MCF 10A (cell line): ENCODE measurements at regions not wholly inside any gene's neighbourhood (a gene's known extent, or its start where the extent isn't known, plus 50 kb on each side); places are given as distances from the start of the nearest gene placed in this dataset.
A peak's percentile ranks its signal among the peaks of the same experiment; 100 is the strongest.
"Not testable (repeated sequence)": the region's sequence is repeated elsewhere in the genome, so short reads cannot be mapped to it uniquely, and the experiment has no call there.

Experiments used
- BruUV-seq: library from RNA; stranded (reverse); fragments of 400-500 nt; replicated peaks from 2 replicates; lab custom pipeline; 2021; lab: Mats Ljungman, UMichigan
- CTCF ChIA-PET: fragments of 300-600 bp; sonication (Branson Sonifier 250); formaldehyde crosslinking; extraction: SDS; loops from one replicate; lab custom pipeline; 2021; ENCODE audit warnings: antibody characterized with exemption, inconsistent platforms; lab: Yijun Ruan, JAX
- POLR2A ChIA-PET: fragments of 300-600, 350-650 bp; sonication (Branson Sonifier 250); formaldehyde crosslinking; extraction: SDS; loops from one replicate; lab custom pipeline; 2020; ENCODE audit warnings: antibody characterized with exemption, inconsistent platforms; lab: Yijun Ruan, JAX
- DNase-seq: peaks from one replicate; pipeline ENCODE4 v3.0.0-alpha.2; 2018; ENCODE audit not compliant: unreplicated experiment
- H3K27ac Mint-ChIP-seq: one replicate; pipeline ENCODE4 v1.8.0; 2022; ENCODE audit warnings: mild to moderate bottlenecking, low read depth, mixed read lengths; ENCODE audit not compliant: unreplicated experiment
- H3K27me3 Mint-ChIP-seq: one replicate; pipeline ENCODE4 v1.8.0; 2022; ENCODE audit warnings: mixed read lengths; ENCODE audit not compliant: insufficient read depth, unreplicated experiment
- H3K36me3 Mint-ChIP-seq: one replicate; pipeline ENCODE4 v1.8.0; 2022; ENCODE audit warnings: mild to moderate bottlenecking, moderate library complexity, mixed read lengths; ENCODE audit not compliant: insufficient read depth, unreplicated experiment
- H3K4me1 Mint-ChIP-seq: one replicate; pipeline ENCODE4 v1.8.0; 2022; ENCODE audit warnings: mixed read lengths; ENCODE audit not compliant: insufficient read depth, unreplicated experiment
- H3K4me3 Mint-ChIP-seq: one replicate; pipeline ENCODE4 v1.8.0; 2022; ENCODE audit warnings: mild to moderate bottlenecking, moderate library complexity, mixed read lengths; ENCODE audit not compliant: unreplicated experiment
- H3K9me3 Mint-ChIP-seq: one replicate; pipeline ENCODE4 v1.8.0; 2022; ENCODE audit warnings: mixed read lengths; ENCODE audit not compliant: unreplicated experiment
- CTCF ChIP-seq: fragments of 200-600 bp; IDR thresholded peaks from one replicate; pipeline ENCODE4 v1.8.0; 2022; ENCODE audit warnings: antibody characterized with exemption, mild to moderate bottlenecking; ENCODE audit not compliant: unreplicated experiment
- intact Hi-C: fragments of 100-400 bp; cut with micrococcal nuclease; formaldehyde crosslinking; loops from 2 replicates; pipeline ENCODE4 v1.14.1; 2022

GRCh38 chr4:77282305-77282704 lies 125.3 kb downstream of the CCNG2 start:
- CTCF ChIA-PET = interaction anchor here (0.7 to 1.4 kb wide), 4 partner anchors 25 to 84 kb away, joined by 3 to 8 read pairs (median 5); no protein-coding TSS in a partner anchor
- no peaks in the 10 kb centered on the region for H3K27me3 Mint-ChIP-seq
- H3K4me1 Mint-ChIP-seq = peaks cover 22% of the 10 kb centered on the region
- no peaks in the 10 kb centered on the region for H3K9me3 Mint-ChIP-seq
- no peak for DNase-seq
- intact Hi-C loops = no loop called here
- POLR2A ChIA-PET = no interaction called here
- no peak overlapping the region for H3K4me3 Mint-ChIP-seq
- TF ChIP-seq CTCF = no peak
- BruUV-seq = no TSS peak
- no peak overlapping the region for H3K27ac Mint-ChIP-seq
- H3K36me3 Mint-ChIP-seq = no peaks in the 10 kb centered on the region

GRCh38 chr4:77284036-77284435 lies 127.0 kb downstream of the CCNG2 start:
- H3K4me3 Mint-ChIP-seq = no peak overlapping the region
- peak; percentile 8 for DNase-seq
- ChIA-PET POLR2A (interaction anchor here (0.8 kb wide), 1 partner anchor 317 kb away, joined by 3 read pairs; no protein-coding TSS in a partner anchor), CTCF (interaction anchor here (1.4 kb wide), 1 partner anchor 69 kb away, joined by 3 read pairs; no protein-coding TSS in a partner anchor)
- no peaks in the 10 kb centered on the region for H3K36me3 Mint-ChIP-seq
- no peaks in the 10 kb centered on the region for H3K9me3 Mint-ChIP-seq
- BruUV-seq = no TSS peak
- no peak for TF ChIP-seq CTCF
- peaks cover 16% of the 10 kb centered on the region for H3K4me1 Mint-ChIP-seq
- H3K27ac Mint-ChIP-seq = no peak overlapping the region
- H3K27me3 Mint-ChIP-seq = no peaks in the 10 kb centered on the region
- intact Hi-C loops = no loop called here

- H3K9me3 Mint-ChIP-seq = no peaks in the 10 kb centered on the region
- no peak overlapping the region for H3K27ac Mint-ChIP-seq
- ChIA-PET POLR2A (interaction anchor here (1.0 kb wide), 1 partner anchor 21 kb away, joined by 3 read pairs; no protein-coding TSS in a partner anchor), CTCF (interaction anchor here (0.7 to 1.5 kb wide), 2 partner anchors 71 to 1054 kb away, joined by 3 to 4 read pairs; no protein-coding TSS in a partner anchor)
- H3K27me3 Mint-ChIP-seq = no peaks in the 10 kb centered on the region
- BruUV-seq = no TSS peak
- H3K4me1 Mint-ChIP-seq = peaks cover 8% of the 10 kb centered on the region
- no peak for TF ChIP-seq CTCF
- intact Hi-C loops = no loop called here
- peak; percentile 18 for DNase-seq
- peaks cover 4% of the 10 kb centered on the region for H3K36me3 Mint-ChIP-seq
- no peak overlapping the region for H3K4me3 Mint-ChIP-seq
Observed at GRCh38 chr4:77286906-77287305, 129.9 kb downstream of the CCNG2 start.

- ChIA-PET CTCF (interaction anchor here (0.6 to 1.9 kb wide), 8 partner anchors 12 to 324 kb away, joined by 3 to 8 read pairs (median 5); no protein-coding TSS in a partner anchor), POLR2A (interaction anchor here (0.5 to 0.7 kb wide), 2 partner anchors 1410 to 1620 kb away, joined by 3 to 5 read pairs; partner anchors contain the start of gene G3BP2)
- no peak overlapping the region for H3K4me3 Mint-ChIP-seq
- H3K36me3 Mint-ChIP-seq = peaks cover 4% of the 10 kb centered on the region
- H3K9me3 Mint-ChIP-seq = no peaks in the 10 kb centered on the region
- peaks cover 9% of the 10 kb centered on the region for H3K27me3 Mint-ChIP-seq
- no peak for TF ChIP-seq CTCF
- BruUV-seq = no TSS peak
- H3K4me1 Mint-ChIP-seq = no peaks in the 10 kb centered on the region
- DNase-seq = no peak
- H3K27ac Mint-ChIP-seq = no peak overlapping the region
- intact Hi-C loops = no loop called here
Observed at GRCh38 chr4:77293426-77293825, 136.4 kb downstream of the CCNG2 start.

GRCh38 chr4:77300996-77301395 lies 144.0 kb downstream of the CCNG2 start:
- H3K36me3 Mint-ChIP-seq, POLR2A ChIA-PET, BruUV-seq, H3K4me3 Mint-ChIP-seq, H3K9me3 Mint-ChIP-seq, H3K27ac Mint-ChIP-seq, H3K4me1 Mint-ChIP-seq, intact Hi-C loops, DNase-seq: not testable (repeated sequence)
- CTCF ChIA-PET = interaction anchor here (2.7 to 16.2 kb wide), 2 partner anchors 57 to 59 kb away, joined by 12 to 243 read pairs; no protein-coding TSS in a partner anchor
- peaks cover 23% of the 10 kb centered on the region for H3K27me3 Mint-ChIP-seq
